ENCODE measurements at regions not wholly inside any gene's neighbourhood (a gene's known extent, or its start where the extent isn't known, plus 50 kb on each side); places are given as distances from the start of the nearest gene placed in this dataset.

DNA sequence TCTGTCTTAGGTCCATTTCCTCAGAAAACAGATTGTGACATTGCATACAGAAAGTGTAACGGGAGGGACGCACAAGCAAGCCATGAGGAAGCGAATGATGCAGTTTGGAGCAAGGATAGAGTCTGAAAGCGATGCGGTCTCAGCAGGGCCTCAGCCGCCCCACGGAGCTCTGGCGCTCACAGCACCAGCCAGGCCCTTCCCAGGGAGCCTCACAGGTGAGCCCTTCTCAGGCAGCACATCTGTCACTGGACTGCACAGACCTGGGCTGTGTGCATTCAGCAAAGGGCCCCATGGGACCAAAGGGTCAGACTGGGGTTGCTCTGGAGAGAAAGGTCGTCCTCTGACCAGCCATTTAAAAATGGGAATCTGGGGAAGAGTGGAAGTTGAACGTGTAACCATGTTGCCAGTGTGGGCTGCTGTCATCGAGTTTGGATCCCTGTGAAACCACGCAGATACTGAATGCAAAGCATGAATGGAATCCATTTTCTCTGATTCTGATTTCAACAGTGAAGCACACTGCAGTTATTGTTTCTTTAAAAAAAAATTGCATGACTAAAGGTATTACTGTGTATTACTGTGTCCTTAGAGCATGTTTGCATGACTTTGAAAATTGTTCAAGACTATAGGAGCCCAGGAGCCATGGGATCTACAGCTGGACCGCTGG is 350.0 kb upstream of the AKR1E2 start:
- H3K4me3 ChIP-seq (replicated peaks; ENCODE audit: low read depth, low read length) = no peak overlapping the region
- no peak for DNase-seq (ENCODE audit: extremely low read depth, low read depth)
- TF ChIP-seq CTCF (IDR thresholded peaks at IDR 0.05; ENCODE audit: low read depth, low read length, missing control alignments) = no peak

GRCh38 chr10:4474829-4475228 is 351.2 kb upstream of the AKR1E2 start:
- H3K4me3 ChIP-seq (replicated peaks; ENCODE audit: low read depth, low read length) = no peak overlapping the region
- no peak for DNase-seq (ENCODE audit: extremely low read depth, low read depth)
- no peak for TF ChIP-seq CTCF (IDR thresholded peaks at IDR 0.05; ENCODE audit: low read depth, low read length, missing control alignments)

GRCh38 chr10:4473977-4474376 is 352.0 kb upstream of the AKR1E2 start:
- no peak for TF ChIP-seq CTCF (IDR thresholded peaks at IDR 0.05; ENCODE audit: low read depth, low read length, missing control alignments)
- no peak for DNase-seq (ENCODE audit: extremely low read depth, low read depth)
- no peak overlapping the region for H3K4me3 ChIP-seq (replicated peaks; ENCODE audit: low read depth, low read length)

GRCh38 chr10:4472190-4472904 is 353.7 kb upstream of the AKR1E2 start:
- no peak for TF ChIP-seq CTCF (IDR thresholded peaks at IDR 0.05; ENCODE audit: low read depth, low read length, missing control alignments)
- H3K4me3 ChIP-seq (replicated peaks; ENCODE audit: low read depth, low read length) = no peak overlapping the region
- no peak for DNase-seq (ENCODE audit: extremely low read depth, low read depth)

GRCh38 chr10:4470231-4470835 is 355.7 kb upstream of the AKR1E2 start:
- no peak overlapping the region for H3K4me3 ChIP-seq (replicated peaks; ENCODE audit: low read depth, low read length)
- TF ChIP-seq CTCF (IDR thresholded peaks at IDR 0.05; ENCODE audit: low read depth, low read length, missing control alignments) = no peak
- no peak for DNase-seq (ENCODE audit: extremely low read depth, low read depth)

GRCh38 chr10:4467481-4467880 is 358.5 kb upstream of the AKR1E2 start:
- DNase-seq (ENCODE audit: extremely low read depth, low read depth) = no peak
- no peak for TF ChIP-seq CTCF (IDR thresholded peaks at IDR 0.05; ENCODE audit: low read depth, low read length, missing control alignments)
- H3K4me3 ChIP-seq (replicated peaks; ENCODE audit: low read depth, low read length) = no peak overlapping the region
